ENCODE measurements at regions not wholly inside any gene's neighbourhood (a gene's known extent, or its start where the extent isn't known, plus 50 kb on each side); places are given as distances from the start of the nearest gene placed in this dataset.
A peak's percentile ranks its signal among the peaks of the same experiment; 100 is the strongest.

DNA sequence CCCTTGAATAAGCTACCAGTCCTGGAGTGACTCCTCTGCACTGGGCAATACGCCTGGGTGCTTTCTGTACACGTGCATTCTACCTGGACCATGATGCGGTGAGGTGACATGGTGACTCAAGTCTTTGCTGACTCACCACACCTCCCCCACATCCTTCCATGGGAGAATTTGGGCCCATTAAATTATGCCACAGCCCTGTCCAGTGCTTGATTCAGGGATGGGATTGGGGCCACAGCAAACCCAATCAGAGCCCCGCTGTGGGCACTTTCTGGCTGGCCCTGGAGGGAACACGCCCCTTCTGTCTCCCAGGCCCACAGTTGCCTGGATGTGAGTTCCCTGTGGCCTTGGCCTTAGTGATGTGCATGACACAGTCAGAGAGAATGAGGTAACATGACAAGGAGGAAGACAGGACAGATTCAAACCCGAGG is 86.9 kb downstream of the LRRC30 start:
- TF ChIP-seq, protein P1, sequence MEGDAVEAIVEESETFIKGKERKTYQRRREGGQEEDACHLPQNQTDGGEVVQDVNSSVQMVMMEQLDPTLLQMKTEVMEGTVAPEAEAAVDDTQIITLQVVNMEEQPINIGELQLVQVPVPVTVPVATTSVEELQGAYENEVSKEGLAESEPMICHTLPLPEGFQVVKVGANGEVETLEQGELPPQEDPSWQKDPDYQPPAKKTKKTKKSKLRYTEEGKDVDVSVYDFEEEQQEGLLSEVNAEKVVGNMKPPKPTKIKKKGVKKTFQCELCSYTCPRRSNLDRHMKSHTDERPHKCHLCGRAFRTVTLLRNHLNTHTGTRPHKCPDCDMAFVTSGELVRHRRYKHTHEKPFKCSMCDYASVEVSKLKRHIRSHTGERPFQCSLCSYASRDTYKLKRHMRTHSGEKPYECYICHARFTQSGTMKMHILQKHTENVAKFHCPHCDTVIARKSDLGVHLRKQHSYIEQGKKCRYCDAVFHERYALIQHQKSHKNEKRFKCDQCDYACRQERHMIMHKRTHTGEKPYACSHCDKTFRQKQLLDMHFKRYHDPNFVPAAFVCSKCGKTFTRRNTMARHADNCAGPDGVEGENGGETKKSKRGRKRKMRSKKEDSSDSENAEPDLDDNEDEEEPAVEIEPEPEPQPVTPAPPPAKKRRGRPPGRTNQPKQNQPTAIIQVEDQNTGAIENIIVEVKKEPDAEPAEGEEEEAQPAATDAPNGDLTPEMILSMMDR (IDR thresholded peaks at IDR 0.05; ENCODE audit: extremely low read depth in 1 of 2, insufficient read depth in 1 of 2, low read depth in 1 of 2, low read length in 2 of 2): no peak
- TF ChIP-seq POLR2A (IDR thresholded peaks at IDR 0.05; ENCODE audit: low read depth, low read length) (no peak), FOS (IDR thresholded peaks at IDR 0.05; ENCODE audit: borderline replicate concordance, insufficient read depth, low read length) (peak; percentile 12), POLR2AphosphoS5 (IDR thresholded peaks at IDR 0.05; ENCODE audit: insufficient read depth, low read depth, low read length) (no peak)

Measured in endothelial cell of umbilical vein (primary cell).